Activated CD8-positive, alpha-beta memory T cell treated with anti-CD3 and anti-CD28 coated beads for 1 hour (primary cell): ENCODE measurements at regions not wholly inside any gene's neighbourhood (a gene's known extent, or its start where the extent isn't known, plus 50 kb on each side); places are given as distances from the start of the nearest gene placed in this dataset.
"Not testable (repeated sequence)": the region's sequence is repeated elsewhere in the genome, so short reads cannot be mapped to it uniquely, and the experiment has no call there.

Experiments used
- DNase-seq, 2 donors: peaks; one replicate each; pipeline ENCODE4 v3.0.0-alpha.2; 2020; ENCODE audit warnings: low read depth in 1 of 2; ENCODE audit errors: extremely low read depth in 1 of 2

- no peak for DNase-seq
Measured at GRCh38 chr9:105093685-105094084, 150.8 kb upstream of the SLC44A1 start.

- DNase-seq, result no peak
Measured at GRCh38 chr9:105098370-105098769, 146.1 kb upstream of the SLC44A1 start.

GRCh38 chr9:105103776-105104175 is 140.7 kb upstream of the SLC44A1 start:
- no peak for DNase-seq

- no peak for DNase-seq
Measured at GRCh38 chr9:105114318-105114717, 130.1 kb upstream of the SLC44A1 start.

- DNase-seq, result no peak
Measured at GRCh38 chr9:105114964-105115728, 129.3 kb upstream of the SLC44A1 start.

GRCh38 chr9:105116052-105116868 is 128.2 kb upstream of the SLC44A1 start:
- DNase-seq, result no peak

- DNase-seq, result no peak
Measured at GRCh38 chr9:105117234-105117633, 127.2 kb upstream of the SLC44A1 start.

GRCh38 chr9:105118636-105119035 is 125.8 kb upstream of the SLC44A1 start:
- DNase-seq, result no peak

- DNase-seq, result no peak
Measured at GRCh38 chr9:105119156-105119555, 125.3 kb upstream of the SLC44A1 start.

GRCh38 chr9:105121861-105122430 is 122.5 kb upstream of the SLC44A1 start:
- no peak for DNase-seq

- DNase-seq, result not testable (repeated sequence)
Measured at GRCh38 chr9:105124598-105124997, 119.9 kb upstream of the SLC44A1 start.

GRCh38 chr9:105126226-105126625 is 118.2 kb upstream of the SLC44A1 start:
- DNase-seq, result no peak

GRCh38 chr9:105127863-105128220 is 116.6 kb upstream of the SLC44A1 start:
- DNase-seq, result peak; percentile 11 to 19

- DNase-seq, result no peak
Measured at GRCh38 chr9:105128908-105129600, 115.4 kb upstream of the SLC44A1 start.

- DNase-seq, result no peak
Measured at GRCh38 chr9:105129731-105130130, 114.7 kb upstream of the SLC44A1 start.

GRCh38 chr9:105131981-105132380 is 112.5 kb upstream of the SLC44A1 start:
- DNase-seq, result no peak

GRCh38 chr9:105132606-105133005 is 111.8 kb upstream of the SLC44A1 start:
- DNase-seq, result no peak

GRCh38 chr9:105138306-105138801 is 106.1 kb upstream of the SLC44A1 start:
- DNase-seq, result no peak

- DNase-seq, result no peak
Measured at GRCh38 chr9:105141146-105141975, 103.1 kb upstream of the SLC44A1 start.

- DNase-seq, result no peak
Measured at GRCh38 chr9:105141976-105142250, 102.5 kb upstream of the SLC44A1 start.
